AG10803 (cell line): ENCODE measurements at regions not wholly inside any gene's neighbourhood (a gene's known extent, or its start where the extent isn't known, plus 50 kb on each side); places are given as distances from the start of the nearest gene placed in this dataset.
A peak's percentile ranks its signal among the peaks of the same experiment; 100 is the strongest.
"Not testable (repeated sequence)": the region's sequence is repeated elsewhere in the genome, so short reads cannot be mapped to it uniquely, and the experiment has no call there.

ENCODE experiments used
- DNase-seq: peaks from one replicate; pipeline ENCODE4 v3.0.0; 2010; ENCODE audit warnings: low read depth
- H3K4me3 ChIP-seq: 2 replicates; pipeline ENCODE4 v1.5.1; 2011; ENCODE audit warnings: mild to moderate bottlenecking, low read length, control low read depth
- TF ChIP-seq, protein P1 (sequence below): conservative IDR thresholded peaks from 2 replicates; pipeline ENCODE4 v1.5.1; 2011; ENCODE audit warnings: mild to moderate bottlenecking, low read length, control low read depth, inconsistent platforms

DNA sequence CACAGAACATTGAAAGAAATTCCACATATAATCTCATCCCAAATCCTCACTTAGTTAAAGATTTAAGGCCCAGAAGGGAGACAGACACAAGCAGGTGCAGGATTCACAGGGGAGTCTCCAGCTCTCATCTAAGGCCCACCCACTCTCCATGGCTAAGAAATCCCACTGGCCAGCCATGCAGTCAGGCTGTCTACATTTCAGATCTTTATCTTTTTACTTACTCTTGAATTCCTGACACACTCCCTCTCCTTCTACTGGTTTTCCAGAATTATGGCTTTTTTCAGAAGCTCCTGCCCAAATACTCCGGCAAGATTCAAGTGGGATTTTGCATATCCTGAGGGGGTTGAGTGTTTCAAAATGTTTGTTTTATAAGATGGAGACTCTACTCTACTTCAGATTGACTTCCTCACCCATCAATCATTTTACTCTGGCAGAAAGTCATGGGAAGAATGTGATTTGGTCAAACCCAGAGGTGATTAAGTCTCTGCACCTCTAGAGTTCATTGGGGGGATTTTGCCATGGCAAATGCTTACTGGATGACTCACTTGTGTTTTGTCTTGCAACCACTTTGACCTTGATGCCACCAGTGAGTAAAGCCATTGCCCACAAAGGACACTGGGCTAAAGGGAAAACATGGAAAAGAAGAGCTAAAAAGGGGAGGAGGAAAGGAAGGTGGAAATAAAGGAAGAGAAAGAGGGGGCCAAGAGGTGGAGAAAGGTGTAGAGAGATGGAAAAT lies 688.8 kb upstream of the SALL1 start:
- no peak overlapping the region for H3K4me3 ChIP-seq
- DNase-seq: peak; percentile 68
- TF ChIP-seq, protein P1, sequence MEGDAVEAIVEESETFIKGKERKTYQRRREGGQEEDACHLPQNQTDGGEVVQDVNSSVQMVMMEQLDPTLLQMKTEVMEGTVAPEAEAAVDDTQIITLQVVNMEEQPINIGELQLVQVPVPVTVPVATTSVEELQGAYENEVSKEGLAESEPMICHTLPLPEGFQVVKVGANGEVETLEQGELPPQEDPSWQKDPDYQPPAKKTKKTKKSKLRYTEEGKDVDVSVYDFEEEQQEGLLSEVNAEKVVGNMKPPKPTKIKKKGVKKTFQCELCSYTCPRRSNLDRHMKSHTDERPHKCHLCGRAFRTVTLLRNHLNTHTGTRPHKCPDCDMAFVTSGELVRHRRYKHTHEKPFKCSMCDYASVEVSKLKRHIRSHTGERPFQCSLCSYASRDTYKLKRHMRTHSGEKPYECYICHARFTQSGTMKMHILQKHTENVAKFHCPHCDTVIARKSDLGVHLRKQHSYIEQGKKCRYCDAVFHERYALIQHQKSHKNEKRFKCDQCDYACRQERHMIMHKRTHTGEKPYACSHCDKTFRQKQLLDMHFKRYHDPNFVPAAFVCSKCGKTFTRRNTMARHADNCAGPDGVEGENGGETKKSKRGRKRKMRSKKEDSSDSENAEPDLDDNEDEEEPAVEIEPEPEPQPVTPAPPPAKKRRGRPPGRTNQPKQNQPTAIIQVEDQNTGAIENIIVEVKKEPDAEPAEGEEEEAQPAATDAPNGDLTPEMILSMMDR: no peak

DNA sequence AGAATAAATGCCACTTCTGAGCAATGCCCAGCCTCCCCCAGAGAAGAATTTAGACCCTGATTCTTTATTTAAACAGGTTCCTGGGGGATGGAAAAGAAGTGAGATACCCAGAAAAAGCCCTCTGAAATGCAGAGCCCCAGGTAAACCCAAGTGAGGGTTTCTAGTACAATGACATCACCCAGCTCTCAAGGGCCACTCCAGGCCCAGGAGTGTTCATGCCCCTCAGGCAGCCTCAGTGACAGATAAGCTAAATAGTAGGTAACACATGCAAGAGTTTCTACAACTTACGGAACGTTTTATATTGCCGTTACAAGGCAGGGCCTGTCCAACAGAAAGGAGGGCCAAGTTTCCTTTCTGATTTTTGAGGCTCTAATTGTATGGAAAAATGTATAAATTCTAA lies 683.7 kb upstream of the SALL1 start:
- TF ChIP-seq, protein P1: no peak
- DNase-seq: no peak
- H3K4me3 ChIP-seq: no peak overlapping the region; the same call in 1 of the 2 replicates

DNA sequence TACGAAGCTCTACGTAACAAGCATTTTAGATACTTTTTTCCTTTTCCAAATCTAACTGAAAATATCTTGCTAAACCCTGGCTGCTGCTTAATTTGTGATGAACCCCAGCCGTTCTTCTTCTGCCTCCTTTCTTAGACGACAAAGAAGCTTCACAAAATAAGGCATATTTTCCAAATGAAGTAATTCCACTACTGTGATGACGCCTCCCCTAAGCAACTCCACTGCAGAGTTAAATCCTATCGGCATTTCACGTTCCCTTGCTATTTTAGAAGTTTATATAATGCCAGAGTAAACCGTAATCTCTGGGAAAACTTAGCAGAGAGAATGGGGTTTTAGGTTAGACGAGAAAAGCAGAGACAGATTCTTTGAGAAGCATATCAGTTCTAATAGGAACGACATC lies 683.1 kb upstream of the SALL1 start:
- DNase-seq: peak; percentile 49
- TF ChIP-seq, protein P1: no peak
- peak overlapping the region; percentile 23 for H3K4me3 ChIP-seq

DNA sequence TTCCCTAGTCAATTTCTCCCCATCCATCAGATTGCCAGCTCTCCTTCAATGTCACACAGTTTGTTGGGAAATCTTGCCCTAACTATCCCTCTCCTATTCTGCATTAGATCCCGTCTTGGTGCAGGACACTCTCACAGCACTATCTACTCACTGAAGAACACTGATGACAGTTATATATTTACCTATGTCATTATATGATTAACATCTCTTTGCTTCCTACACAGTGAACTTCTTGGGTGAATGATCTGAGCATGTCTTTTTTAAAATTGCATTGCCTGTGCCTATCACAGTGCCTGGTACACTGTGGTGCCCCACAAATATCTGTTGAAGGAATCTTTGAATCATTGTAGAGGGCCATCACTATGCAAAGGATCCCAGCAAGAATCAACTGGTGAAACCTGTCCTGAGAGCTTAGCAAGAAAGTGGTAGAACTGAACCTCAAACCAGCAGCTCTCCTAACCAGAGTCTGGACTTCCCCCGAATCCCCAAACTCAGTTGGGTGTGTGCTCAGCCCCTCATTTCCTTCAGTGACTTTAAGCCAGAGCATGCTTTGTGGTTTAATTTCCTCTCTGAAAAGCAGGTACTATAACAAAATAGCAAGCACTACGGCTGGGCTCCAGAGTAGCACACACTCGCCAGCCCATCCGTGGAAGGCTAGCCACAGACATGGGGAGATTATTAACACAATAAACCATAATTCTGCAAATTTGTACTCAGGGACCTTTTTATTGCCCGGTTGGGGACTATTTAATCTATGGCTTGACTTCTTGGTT lies 680.7 kb upstream of the SALL1 start:
- DNase-seq: no peak

DNA sequence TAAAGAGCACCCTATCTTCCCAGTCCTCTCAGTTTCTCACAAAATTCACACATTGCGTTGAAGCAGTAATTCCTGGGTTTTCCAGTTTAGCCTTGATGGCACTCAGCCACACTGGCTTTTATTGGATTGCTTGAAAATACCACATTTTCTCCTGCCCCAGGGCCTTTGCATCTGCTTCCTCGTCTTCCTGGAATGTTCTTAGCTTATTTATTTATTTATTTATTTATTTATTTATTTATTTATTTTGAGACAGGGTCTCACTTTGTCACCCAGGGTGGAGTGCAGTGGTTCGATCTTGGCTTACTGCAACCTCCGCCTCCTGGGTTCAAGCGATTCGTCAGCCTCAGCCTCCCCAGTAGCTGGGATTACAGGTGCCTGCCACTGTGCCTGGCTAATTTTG lies 680.0 kb upstream of the SALL1 start:
- DNase-seq, H3K4me3 ChIP-seq: not testable (repeated sequence)

More for the DNA sequence above, 680.7 kb upstream of the SALL1 start:
- H3K4me3 ChIP-seq: no peak overlapping the region
- TF ChIP-seq, protein P1: no peak

DNA sequence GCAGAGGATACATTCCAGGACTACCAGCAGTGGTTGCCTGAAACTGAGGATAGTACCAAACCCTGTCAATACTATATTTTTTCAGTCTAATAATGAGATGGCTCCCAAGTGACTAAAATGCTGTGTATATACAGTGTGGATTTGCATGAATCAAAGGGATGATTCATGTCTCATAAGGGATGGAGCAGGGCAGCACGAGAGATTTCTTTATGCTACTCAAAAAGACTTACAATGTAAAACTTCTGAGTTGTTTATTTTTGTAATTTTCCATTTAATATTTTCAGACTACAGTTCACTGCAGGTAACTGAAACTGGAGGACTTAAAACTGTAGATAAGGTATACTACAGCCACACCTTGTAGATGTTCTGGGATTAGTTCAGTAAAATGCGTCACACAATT lies 674.7 kb upstream of the SALL1 start:
- no peak for DNase-seq
- TF ChIP-seq, protein P1: no peak
- no peak overlapping the region for H3K4me3 ChIP-seq

DNA sequence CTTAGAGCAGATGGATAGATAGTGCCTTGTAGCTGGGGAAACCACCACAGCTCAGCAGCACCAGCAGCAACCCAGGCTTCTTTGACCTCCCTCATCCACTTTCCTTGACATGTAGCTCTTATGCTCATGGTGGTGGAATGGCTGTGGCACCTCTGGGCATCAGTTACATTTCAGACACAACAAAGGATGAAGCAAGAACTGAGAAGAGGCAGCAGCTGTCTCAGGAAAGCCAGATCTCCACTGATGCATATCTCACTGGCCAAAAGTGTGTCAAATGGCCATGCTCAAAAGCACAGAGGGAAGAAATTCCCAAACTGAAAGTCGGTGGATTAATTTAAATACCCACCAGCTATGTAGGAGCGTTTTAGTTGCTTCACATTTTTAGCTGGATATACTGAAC lies 671.4 kb upstream of the SALL1 start:
- no peak for DNase-seq
- TF ChIP-seq, protein P1: no peak
- no peak overlapping the region for H3K4me3 ChIP-seq
